ENCODE measurements at regions not wholly inside any gene's neighbourhood (a gene's known extent, or its start where the extent isn't known, plus 50 kb on each side); places are given as distances from the start of the nearest gene placed in this dataset.
"Not testable (repeated sequence)": the region's sequence is repeated elsewhere in the genome, so short reads cannot be mapped to it uniquely, and the experiment has no call there.

DNA sequence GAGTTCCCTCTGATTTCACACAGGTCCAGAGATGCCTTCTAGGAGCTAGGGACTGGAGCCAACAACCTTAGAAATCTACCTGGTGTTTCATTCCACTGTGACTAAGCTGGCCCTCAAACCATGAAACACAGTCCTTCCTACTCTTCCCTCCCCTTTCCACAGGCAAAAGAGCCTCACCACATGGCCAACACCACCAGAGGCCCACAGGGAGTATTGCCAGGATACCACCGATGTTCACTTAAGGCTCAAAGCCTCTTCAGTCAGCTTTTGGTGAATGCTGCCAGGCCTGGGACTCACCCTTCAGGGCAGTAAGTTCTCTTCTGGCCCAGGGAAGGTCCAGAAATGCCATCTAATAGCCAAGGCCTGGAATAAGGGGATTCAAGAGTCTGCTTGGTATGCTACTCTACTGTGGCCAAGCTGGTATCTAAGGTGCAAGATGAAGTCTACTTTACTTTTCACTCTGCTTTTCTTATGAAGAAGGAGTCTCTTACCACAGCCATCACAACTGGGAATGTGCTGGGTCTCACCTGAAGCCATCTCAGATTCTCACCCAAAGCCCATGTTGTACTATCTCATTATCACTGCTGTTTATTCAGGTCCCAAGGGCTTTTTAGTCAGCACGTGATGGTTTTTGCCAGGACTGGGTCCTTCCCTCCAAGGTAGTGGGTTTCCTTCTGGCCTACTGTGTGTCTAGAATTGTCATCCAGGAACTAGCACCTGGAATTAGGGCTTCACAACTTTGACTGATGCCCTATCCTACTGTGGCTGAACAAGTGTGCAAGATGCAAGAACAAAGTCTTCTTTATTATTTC, 1018.4 kb downstream of the TAF11L14 start:
- no peak for TF ChIP-seq CTCF (IDR thresholded peaks at IDR 0.05; ENCODE audit: insufficient read depth, low read length)
- no peak for DNase-seq (ENCODE audit: low read depth)
- no peak overlapping the region for H3K4me3 ChIP-seq (ENCODE audit: low read depth, low read length)

DNA sequence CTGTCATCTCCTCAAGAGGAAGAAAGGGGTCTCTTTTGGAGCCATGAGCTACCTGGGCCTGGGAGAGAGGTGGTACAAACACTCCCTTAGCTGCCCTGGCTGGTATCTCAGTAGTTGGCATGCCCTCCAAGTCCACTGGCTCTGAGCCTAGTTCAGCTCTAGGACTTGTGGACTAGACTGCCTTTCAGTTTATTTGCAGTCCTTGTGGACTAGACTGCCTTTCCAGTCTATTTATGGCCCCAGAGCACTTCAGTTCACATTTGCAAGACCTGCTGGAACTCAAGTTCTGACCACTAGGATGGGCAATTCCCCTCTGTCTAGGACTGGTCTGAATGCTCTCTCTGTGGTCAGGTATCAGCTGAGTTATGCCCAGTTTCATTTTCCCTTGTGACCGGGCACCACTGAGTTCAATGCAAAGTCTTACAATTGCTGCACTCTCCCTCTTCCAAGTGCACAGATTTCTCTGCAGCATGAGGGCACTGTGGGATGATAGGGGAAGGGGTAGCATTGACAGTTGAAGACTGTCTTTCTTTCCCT, 1019.0 kb downstream of the TAF11L14 start:
- no peak overlapping the region for H3K4me3 ChIP-seq (ENCODE audit: low read depth, low read length)
- no peak for TF ChIP-seq CTCF (IDR thresholded peaks at IDR 0.05; ENCODE audit: insufficient read depth, low read length)
- no peak for DNase-seq (ENCODE audit: low read depth)

GRCh38 chr5:18660511-18660910, 1026.3 kb downstream of the TAF11L14 start:
- DNase-seq (ENCODE audit: low read depth), result no peak
- no peak for TF ChIP-seq CTCF (IDR thresholded peaks at IDR 0.05; ENCODE audit: insufficient read depth, low read length)
- H3K4me3 ChIP-seq (ENCODE audit: low read depth, low read length), result no peak overlapping the region

- no peak for TF ChIP-seq CTCF (IDR thresholded peaks at IDR 0.05; ENCODE audit: insufficient read depth, low read length)
- DNase-seq (ENCODE audit: low read depth), result no peak
- H3K4me3 ChIP-seq (ENCODE audit: low read depth, low read length), result no peak overlapping the region
Measured at GRCh38 chr5:18662231-18662630, 1028.0 kb downstream of the TAF11L14 start.

DNA sequence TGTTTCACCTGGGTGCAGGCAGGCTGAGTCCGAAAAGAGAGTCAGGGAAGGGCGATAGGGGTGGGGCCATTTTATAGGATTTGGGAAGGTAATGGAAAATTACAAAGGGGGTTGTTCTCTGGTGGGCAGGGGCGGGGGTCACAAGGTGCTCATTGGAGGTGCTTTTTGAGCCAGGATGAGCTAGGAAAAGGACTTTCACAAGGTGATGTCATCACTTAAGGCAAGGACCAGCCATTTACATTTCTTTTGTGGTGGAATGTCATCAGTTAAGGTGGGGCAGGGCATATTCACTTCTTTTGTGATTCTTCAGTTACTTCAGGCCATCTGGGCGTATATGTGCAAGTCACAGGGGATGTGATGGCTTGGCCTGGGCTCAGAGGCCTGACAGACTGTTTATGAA, 1040.0 kb downstream of the TAF11L14 start:
- H3K4me3 ChIP-seq (ENCODE audit: low read depth, low read length); DNase-seq (ENCODE audit: low read depth): not testable (repeated sequence)

GRCh38 chr5:18675041-18675440, 1040.8 kb downstream of the TAF11L14 start:
- no peak for DNase-seq (ENCODE audit: low read depth)
- H3K4me3 ChIP-seq (ENCODE audit: low read depth, low read length), result no peak overlapping the region
- no peak for TF ChIP-seq CTCF (IDR thresholded peaks at IDR 0.05; ENCODE audit: insufficient read depth, low read length)

- H3K4me3 ChIP-seq (ENCODE audit: low read depth, low read length), result no peak overlapping the region
- TF ChIP-seq CTCF (IDR thresholded peaks at IDR 0.05; ENCODE audit: insufficient read depth, low read length), result no peak
- DNase-seq (ENCODE audit: low read depth), result no peak
Measured at GRCh38 chr5:18686253-18686652, 1052.0 kb downstream of the TAF11L14 start.

All from fibroblast of the aortic adventitia (primary cell).